Liver (tissue), 8 donors: ENCODE measurements at regions not wholly inside any gene's neighbourhood (a gene's known extent, or its start where the extent isn't known, plus 50 kb on each side); places are given as distances from the start of the nearest gene placed in this dataset.

Experiments
- DNase-seq: peaks from one replicate; pipeline ENCODE4 v3.0.0-alpha.2; 2017; ENCODE audit warnings: low spot score
- H3K27ac ChIP-seq, 2 donors: one replicate each; pipeline ENCODE4 v1.7.0; 2013; ENCODE audit warnings: inconsistent platforms in 2 of 2, low read length in 2 of 2, control low read depth in 1 of 2, low read depth in 1 of 2, mild to moderate bottlenecking in 1 of 2
- H3K27me3 ChIP-seq, 4 donors: one replicate each; pipeline versions ENCODE4 v1.6.1 to v1.7.0; 2013; ENCODE audit warnings: low read length in 3 of 4, inconsistent platforms in 1 of 4, mild to moderate bottlenecking in 1 of 4, moderate library complexity in 1 of 4; ENCODE audit not compliant: control insufficient read depth in 4 of 4, insufficient read depth in 4 of 4
- H3K36me3 ChIP-seq, 4 donors: one replicate each; pipeline versions ENCODE4 v1.6.1 to v1.7.0; 2013; ENCODE audit warnings: low read length in 3 of 4, mild to moderate bottlenecking in 3 of 4, low read depth in 1 of 4, moderate library complexity in 1 of 4; ENCODE audit not compliant: control insufficient read depth in 4 of 4, insufficient read depth in 3 of 4
- H3K4me1 ChIP-seq, 4 donors: one replicate each; pipeline versions ENCODE4 v1.6.1 to v1.7.0; 2013; ENCODE audit warnings: low read length in 3 of 4, mild to moderate bottlenecking in 3 of 4, moderate library complexity in 1 of 4; ENCODE audit not compliant: control insufficient read depth in 4 of 4, insufficient read depth in 4 of 4
- H3K4me3 ChIP-seq, 3 donors: one replicate each; pipeline versions ENCODE4 v1.6.1 to v1.7.0; 2013; ENCODE audit warnings: low read length in 3 of 3, control low read depth in 1 of 3, low read depth in 1 of 3, mild to moderate bottlenecking in 1 of 3
- H3K9ac ChIP-seq, 2 donors: one replicate each; pipeline ENCODE4 v1.7.0; 2013; ENCODE audit warnings: low read length in 2 of 2, mild to moderate bottlenecking in 2 of 2, moderate library complexity in 2 of 2, control low read depth in 1 of 2, low read depth in 1 of 2
- H3K9me3 ChIP-seq, 4 donors: one replicate each; pipeline versions ENCODE4 v1.6.1 to v1.7.0; 2013; ENCODE audit warnings: low read length in 3 of 4; ENCODE audit not compliant: control insufficient read depth in 4 of 4
- CTCF ChIP-seq: fragments of 150-350 bp; IDR thresholded peaks from 2 replicates; pipeline ENCODE4 v1.5.1; 2017; ENCODE audit warnings: improper control_type of control experiment, low read depth, low read length; ENCODE audit not compliant: missing input control
- EGR1 ChIP-seq, 2 donors: IDR thresholded peaks; 2 replicates each; pipeline ENCODE4 v1.6.1; 2016 to 2018; ENCODE audit warnings: antibody characterized with exemption in 2 of 2, low read depth in 2 of 2
- FOXA1 ChIP-seq: IDR thresholded peaks from 2 replicates; pipeline ENCODE4 v1.6.1; 2016; ENCODE audit warnings: antibody characterized with exemption
- GABPA ChIP-seq, 2 donors: IDR thresholded peaks in 1 of 2; conservative IDR thresholded peaks in 1 of 2; 2 replicates each; pipeline ENCODE4 v1.6.1; 2016; ENCODE audit warnings: antibody characterized with exemption in 2 of 2, mild to moderate bottlenecking in 1 of 2, moderate library complexity in 1 of 2
- HNF4A ChIP-seq, 2 donors: conservative IDR thresholded peaks; 2 replicates each; pipeline ENCODE4 v1.6.1; 2016; ENCODE audit warnings: antibody characterized with exemption in 2 of 2, mild to moderate bottlenecking in 2 of 2
- HNF4G ChIP-seq: IDR thresholded peaks from 2 replicates; pipeline ENCODE4 v1.6.1; 2016; ENCODE audit warnings: antibody characterized with exemption
- JUND ChIP-seq, 2 donors: IDR thresholded peaks; 2 replicates each; pipeline ENCODE4 v1.6.1; 2016; ENCODE audit warnings: antibody characterized with exemption in 2 of 2
- MAX ChIP-seq: IDR thresholded peaks from 2 replicates; pipeline ENCODE4 v1.6.1; 2016; ENCODE audit warnings: antibody characterized with exemption
- NR2F2 ChIP-seq: IDR thresholded peaks from 2 replicates; pipeline ENCODE4 v1.6.1; 2016; ENCODE audit warnings: antibody characterized with exemption
- RAD21 ChIP-seq, 2 donors: IDR thresholded peaks; 2 replicates each; pipeline ENCODE4 v1.6.1; 2016; ENCODE audit warnings: antibody characterized with exemption in 2 of 2, mild to moderate bottlenecking in 2 of 2
- REST ChIP-seq: IDR thresholded peaks from 2 replicates; pipeline ENCODE4 v1.6.1; 2016; ENCODE audit warnings: antibody characterized with exemption, mild to moderate bottlenecking
- RXRA ChIP-seq, 2 donors: IDR thresholded peaks; 2 replicates each; pipeline ENCODE4 v1.6.1; 2017 to 2018; ENCODE audit warnings: antibody characterized with exemption in 2 of 2, mild to moderate bottlenecking in 1 of 2
- YY1 ChIP-seq: IDR thresholded peaks from 2 replicates; pipeline ENCODE4 v1.6.1; 2016; ENCODE audit warnings: antibody characterized with exemption, mild to moderate bottlenecking
- ZBTB33 ChIP-seq: IDR thresholded peaks from 2 replicates; pipeline ENCODE4 v1.6.1; 2016; ENCODE audit warnings: antibody characterized with exemption
- WGBS: extraction: QIAGEN DNeasy Blood & Tissue Kit; methylation state at CpG from one replicate; pipeline ENCODE4 v1.1.7; 2013; 5-methylcytosine and 5-hydroxymethylcytosine counted together
- donor health status: healthy.
- donor health status: healthy.
- donor health status: healthy.
- donor health status: healthy.
- donor health status: healthy.

- H3K36me3 ChIP-seq = no peaks in the 10 kb centered on the region
- no peak overlapping the region for H3K4me3 ChIP-seq
- no peaks in the 10 kb centered on the region for H3K4me1 ChIP-seq
- no peak for TF ChIP-seq RAD21 (IDR thresholded peaks at IDR 0.05)
- TF ChIP-seq EGR1 (IDR thresholded peaks at IDR 0.05; ENCODE audit: low read depth in 2 of 2) = no peak
- no peak for TF ChIP-seq FOXA1
- no peak for TF ChIP-seq NR2F2
- no peak for TF ChIP-seq GABPA (IDR thresholded peaks at IDR 0.05 in 1 of 2, conservative IDR thresholded peaks at IDR 0.05 in 1 of 2)
- no peak for TF ChIP-seq RXRA (IDR thresholded peaks at IDR 0.05)
- TF ChIP-seq ZBTB33 = no peak
- no peak for DNase-seq
- no peak overlapping the region for H3K27ac ChIP-seq
- H3K9me3 ChIP-seq = no peaks in the 10 kb centered on the region
- WGBS = 86% methylated on average over 7 of the region's 7 CpGs
- no peak overlapping the region for H3K9ac ChIP-seq
- peaks cover 0 to 2% (median 0%) of the 10 kb centered on the region in 4 donors for H3K27me3 ChIP-seq
Observed at GRCh38 chr5:17370651-17371050, 127.4 kb upstream of the TAF11L2 start.

GRCh38 chr5:17373406-17373805, 124.6 kb upstream of the TAF11L2 start:
- no peak for DNase-seq
- Histone ChIP-seq H3K27me3 (no peaks in the 10 kb centered on the region), H3K27ac (no peak overlapping the region), H3K4me3 (no peak overlapping the region), H3K9ac (no peak overlapping the region), H3K36me3 (no peaks in the 10 kb centered on the region), H3K4me1 (no peaks in the 10 kb centered on the region), H3K9me3 (no peaks in the 10 kb centered on the region)
- no peak for TF ChIP-seq GABPA (IDR thresholded peaks at IDR 0.05 in 1 of 2, conservative IDR thresholded peaks at IDR 0.05 in 1 of 2)
- TF ChIP-seq JUND (IDR thresholded peaks at IDR 0.05) = no peak
- TF ChIP-seq HNF4G = no peak
- no peak for TF ChIP-seq FOXA1
- no peak for TF ChIP-seq EGR1 (IDR thresholded peaks at IDR 0.05; ENCODE audit: low read depth in 2 of 2)
- TF ChIP-seq YY1 = no peak
- TF ChIP-seq RXRA (IDR thresholded peaks at IDR 0.05) = no peak
- no peak for TF ChIP-seq MAX
- no peak for TF ChIP-seq HNF4A (conservative IDR thresholded peaks at IDR 0.05)
- TF ChIP-seq CTCF = no peak
- no peak for TF ChIP-seq REST
- TF ChIP-seq ZBTB33 = no peak
- 61% methylated on average over 5 of the region's 5 CpGs for WGBS
